Right lobe of liver (tissue), 6 donors: ENCODE measurements at regions not wholly inside any gene's neighbourhood (a gene's known extent, or its start where the extent isn't known, plus 50 kb on each side); places are given as distances from the start of the nearest gene placed in this dataset.

Source experiments
- ATAC-seq, 4 donors: fragments of 200-7000 bp; cut with Tn5 transposase; one replicate each; pipeline ENCODE4 v1.9.1; 2020; ENCODE audit warnings: mild to moderate bottlenecking in 4 of 4, moderate library complexity in 4 of 4
- DNase-seq, 3 donors: peaks; one replicate each; pipeline ENCODE4 v3.0.0-alpha.2; 2020
- H3K27ac ChIP-seq, 3 donors: fragments of 200-600 bp; one replicate each; pipeline ENCODE4 v1.8.0; 2022
- H3K27me3 ChIP-seq, 2 donors: fragments of 200-600 bp; one replicate each; pipeline ENCODE4 v1.8.0; 2022
- H3K36me3 ChIP-seq, 4 donors: fragments of 200-600 bp; sonication (generic) in 1 of 4; one replicate each; pipeline versions ENCODE4 v1.5.1 to v1.8.0; 2017 to 2022; ENCODE audit warnings: control low read depth in 1 of 4
- H3K4me1 ChIP-seq, 4 donors: fragments of 200-600 bp; sonication (generic) in 1 of 4; one replicate each; pipeline versions ENCODE4 v1.5.1 to v1.8.0; 2017 to 2022; ENCODE audit warnings: control low read depth in 1 of 4
- H3K4me3 ChIP-seq, 3 donors: fragments of 200-600 bp; one replicate each; pipeline ENCODE4 v1.8.0; 2022
- H3K9me3 ChIP-seq, 4 donors: fragments of 200-600 bp; sonication (generic) in 1 of 4; one replicate each; pipeline versions ENCODE4 v1.5.1 to v1.8.0; 2017 to 2022; ENCODE audit warnings: control low read depth in 1 of 4
- POLR2A ChIP-seq: fragments of 450-650 bp; IDR thresholded peaks from one replicate; pipeline ENCODE4 v1.6.1; 2017; ENCODE audit warnings: antibody characterized with exemption, mild to moderate bottlenecking
- WGBS: methylation state at CpG from one replicate; pipeline ENCODE4 v1.1.6; 2018; ENCODE audit warnings: low coverage, low lambda C conversion rate; ENCODE audit not compliant: insufficient coverage; ENCODE audit errors: missing lambda C conversion rate; 5-methylcytosine and 5-hydroxymethylcytosine counted together
- intact Hi-C, 2 donors: fragments of 100-400 bp; cut with DNase I; formaldehyde crosslinking; loops; one replicate each; pipeline versions ENCODE4 v1.11.2 to v1.14.1; 2022
- TF ChIP-seq, protein P1 (sequence below), 4 donors: fragments of 200-600 bp in 3 of 4; fragments of 450-650 bp in 1 of 4; IDR thresholded peaks; one replicate each; pipeline versions ENCODE4 v1.5.1 to v1.8.0; 2016 to 2022; ENCODE audit warnings: antibody characterized with exemption in 4 of 4, mild to moderate bottlenecking in 2 of 4
- donor health status: DM: no; HTN: yes; CAD: no.
- donor health status: DM: no; HTN: no; CAD: no.
- donor health status: DM: no; HTN: no; CAD: no.
- donor health status: DM: no; HTN: yes; CAD: no.
- donor health status: DM: no; HTN: yes; CAD: no.

- H3K27ac ChIP-seq = no peak overlapping the region
- ATAC-seq (no peak), DNase-seq (no peak)
- intact Hi-C loops = no loop called here
- no peaks in the 10 kb centered on the region for H3K36me3 ChIP-seq
- H3K9me3 ChIP-seq = no peaks in the 10 kb centered on the region
- no peak overlapping the region for H3K4me3 ChIP-seq
- no peaks in the 10 kb centered on the region for H3K4me1 ChIP-seq
- H3K27me3 ChIP-seq = no peaks in the 10 kb centered on the region
- TF ChIP-seq, protein P1, sequence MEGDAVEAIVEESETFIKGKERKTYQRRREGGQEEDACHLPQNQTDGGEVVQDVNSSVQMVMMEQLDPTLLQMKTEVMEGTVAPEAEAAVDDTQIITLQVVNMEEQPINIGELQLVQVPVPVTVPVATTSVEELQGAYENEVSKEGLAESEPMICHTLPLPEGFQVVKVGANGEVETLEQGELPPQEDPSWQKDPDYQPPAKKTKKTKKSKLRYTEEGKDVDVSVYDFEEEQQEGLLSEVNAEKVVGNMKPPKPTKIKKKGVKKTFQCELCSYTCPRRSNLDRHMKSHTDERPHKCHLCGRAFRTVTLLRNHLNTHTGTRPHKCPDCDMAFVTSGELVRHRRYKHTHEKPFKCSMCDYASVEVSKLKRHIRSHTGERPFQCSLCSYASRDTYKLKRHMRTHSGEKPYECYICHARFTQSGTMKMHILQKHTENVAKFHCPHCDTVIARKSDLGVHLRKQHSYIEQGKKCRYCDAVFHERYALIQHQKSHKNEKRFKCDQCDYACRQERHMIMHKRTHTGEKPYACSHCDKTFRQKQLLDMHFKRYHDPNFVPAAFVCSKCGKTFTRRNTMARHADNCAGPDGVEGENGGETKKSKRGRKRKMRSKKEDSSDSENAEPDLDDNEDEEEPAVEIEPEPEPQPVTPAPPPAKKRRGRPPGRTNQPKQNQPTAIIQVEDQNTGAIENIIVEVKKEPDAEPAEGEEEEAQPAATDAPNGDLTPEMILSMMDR (IDR thresholded peaks at IDR 0.05) = no peak
- TF ChIP-seq POLR2A = no peak
- 46% methylated on average over 2 of the region's 2 CpGs for WGBS
Measured at GRCh38 chr4:58175024-58175423, 1064.8 kb upstream of the IGFBP7 start.

GRCh38 chr4:58166490-58166889 is 1056.3 kb upstream of the IGFBP7 start:
- intact Hi-C loops = no loop called here
- WGBS = 40% methylated on average over 4 of the region's 4 CpGs
- no peak for TF ChIP-seq POLR2A
- no peak for ATAC-seq
- no peaks in the 10 kb centered on the region for H3K36me3 ChIP-seq
- no peaks in the 10 kb centered on the region for H3K4me1 ChIP-seq
- no peaks in the 10 kb centered on the region for H3K27me3 ChIP-seq
- no peak for DNase-seq
- no peaks in the 10 kb centered on the region for H3K9me3 ChIP-seq
- no peak overlapping the region for H3K4me3 ChIP-seq
- no peak overlapping the region for H3K27ac ChIP-seq

- WGBS = 24% methylated on average over 2 of the region's 2 CpGs
- Histone ChIP-seq H3K4me1 (no peaks in the 10 kb centered on the region), H3K4me3 (no peak overlapping the region), H3K9me3 (no peaks in the 10 kb centered on the region), H3K27me3 (no peaks in the 10 kb centered on the region), H3K27ac (no peak overlapping the region), H3K36me3 (no peaks in the 10 kb centered on the region)
- no peak for DNase-seq
- no peak for ATAC-seq
- TF ChIP-seq, protein P1 (IDR thresholded peaks at IDR 0.05) = no peak
- intact Hi-C loops = no loop called here
Measured at GRCh38 chr4:58163156-58163555, 1053.0 kb upstream of the IGFBP7 start.

DNA sequence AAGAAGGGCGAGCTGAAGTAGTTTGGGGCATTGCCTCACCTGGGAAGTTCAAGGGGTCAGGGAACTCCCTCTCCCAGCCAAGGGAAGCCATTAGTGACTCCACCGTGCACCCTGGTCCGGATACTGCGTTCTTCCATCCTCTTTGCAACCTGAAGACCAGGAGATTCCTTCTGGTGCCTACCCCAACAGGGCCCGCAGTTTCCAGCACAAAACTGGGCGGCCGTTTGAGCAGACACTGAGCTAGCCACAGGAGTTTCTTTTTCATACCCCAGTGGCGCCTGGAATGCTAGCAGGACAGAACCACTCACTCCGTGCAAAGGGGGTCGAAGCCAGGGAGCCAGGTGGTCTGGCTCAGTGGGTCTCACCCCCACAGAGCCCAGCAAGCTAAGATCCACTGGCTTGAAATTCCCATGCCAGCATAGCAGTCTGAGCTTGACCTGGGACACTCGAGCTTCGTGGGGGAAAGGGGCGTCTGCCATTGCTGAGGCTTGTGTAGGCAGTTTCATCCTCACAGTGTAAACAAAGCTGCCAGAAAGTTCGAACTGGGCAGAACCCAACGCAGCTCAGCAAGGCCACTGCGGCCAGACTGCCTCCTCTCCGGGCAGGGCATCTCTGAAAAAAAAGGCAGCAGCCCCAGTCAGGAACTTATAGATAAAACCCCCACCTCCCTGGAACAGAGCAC is 1039.4 kb upstream of the IGFBP7 start:
- H3K4me1 ChIP-seq = no peaks in the 10 kb centered on the region
- ATAC-seq (no peak), DNase-seq (no peak)
- intact Hi-C loops = no loop called here
- no peaks in the 10 kb centered on the region for H3K9me3 ChIP-seq
- 34% methylated on average over 5 of the region's 17 CpGs for WGBS
- TF ChIP-seq, protein P1 (IDR thresholded peaks at IDR 0.05) = no peak
- no peak for TF ChIP-seq POLR2A
- no peak overlapping the region for H3K27ac ChIP-seq
- H3K27me3 ChIP-seq = no peaks in the 10 kb centered on the region
- no peaks in the 10 kb centered on the region for H3K36me3 ChIP-seq
- H3K4me3 ChIP-seq = no peak overlapping the region

DNA sequence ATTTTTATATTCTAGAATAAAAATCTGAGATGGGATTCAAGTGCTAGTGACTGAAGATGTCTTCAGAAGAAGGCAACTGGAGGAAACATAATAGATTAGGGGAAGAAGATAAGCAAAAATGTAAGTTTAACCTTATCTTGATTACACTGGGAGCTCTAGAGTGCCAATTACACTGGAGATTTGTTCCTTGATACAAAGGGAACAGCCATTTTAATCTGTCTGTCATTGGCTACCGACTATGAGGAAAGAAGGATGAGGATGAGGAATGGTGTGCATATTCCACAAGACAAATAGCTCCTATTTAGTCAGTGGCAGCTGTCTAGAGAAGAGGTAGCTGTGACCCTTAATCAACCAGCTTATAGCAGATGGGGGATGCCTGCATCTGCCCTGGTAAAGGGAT is 1034.5 kb upstream of the IGFBP7 start:
- TF ChIP-seq, protein P1 (IDR thresholded peaks at IDR 0.05) = no peak
- no peak for TF ChIP-seq POLR2A
- intact Hi-C loops = no loop called here
- no peak for ATAC-seq
- Histone ChIP-seq H3K4me1 (no peaks in the 10 kb centered on the region), H3K9me3 (no peaks in the 10 kb centered on the region), H3K4me3 (no peak overlapping the region), H3K36me3 (no peaks in the 10 kb centered on the region), H3K27me3 (no peaks in the 10 kb centered on the region), H3K27ac (no peak overlapping the region)
- no peak for DNase-seq
- WGBS = 33% methylated on average over 1 of the region's 1 CpG
